Adrenal gland (tissue), 5 donors: ENCODE measurements at regions not wholly inside any gene's neighbourhood (a gene's known extent, or its start where the extent isn't known, plus 50 kb on each side); places are given as distances from the start of the nearest gene placed in this dataset.

Experiments
- POLR2A ChIP-seq, 2 donors: fragments of 450-650 bp; IDR thresholded peaks; one replicate each; pipeline ENCODE4 v1.6.1; 2017; ENCODE audit warnings: antibody characterized with exemption in 2 of 2, mild to moderate bottlenecking in 2 of 2, moderate library complexity in 1 of 2
- TF ChIP-seq, protein P1 (sequence below), 6 experiments: fragments of 450-650 bp in 4 of 6; fragments of 200-600 bp in 2 of 6; sonication (generic) in 1 of 6; IDR thresholded peaks; 1 replicate in 5 of 6; 2 replicates in 1 of 6; pipeline versions ENCODE4 v1.5.1 to v1.8.0; 2016 to 2021; ENCODE audit warnings: antibody characterized with exemption in 6 of 6, mild to moderate bottlenecking in 2 of 6, moderate library complexity in 1 of 6
- donor health status: DM: no; HTN: no; CAD: no.

DNA sequence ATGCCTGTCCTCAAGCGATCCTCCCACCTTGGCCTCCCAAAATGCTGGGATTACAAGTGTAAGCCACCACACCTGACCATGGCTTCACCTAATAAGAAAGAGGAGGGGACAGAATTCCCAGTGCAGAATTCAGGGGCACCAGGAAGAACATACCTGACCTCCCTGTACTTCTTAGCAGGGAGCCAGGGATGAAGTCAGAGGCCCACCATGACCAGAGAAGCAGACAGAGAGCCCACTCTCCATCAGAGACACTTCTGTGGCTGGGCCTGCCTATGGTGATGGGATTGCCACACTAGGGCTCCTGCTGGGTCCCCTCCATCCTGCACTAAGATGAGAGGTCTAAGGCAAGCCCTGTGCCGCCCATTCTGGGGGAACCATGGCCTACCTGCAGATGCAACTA, 157.4 kb upstream of the LYZL2 start:
- TF ChIP-seq POLR2A (IDR thresholded peaks at IDR 0.05) = no peak
- TF ChIP-seq, protein P1, sequence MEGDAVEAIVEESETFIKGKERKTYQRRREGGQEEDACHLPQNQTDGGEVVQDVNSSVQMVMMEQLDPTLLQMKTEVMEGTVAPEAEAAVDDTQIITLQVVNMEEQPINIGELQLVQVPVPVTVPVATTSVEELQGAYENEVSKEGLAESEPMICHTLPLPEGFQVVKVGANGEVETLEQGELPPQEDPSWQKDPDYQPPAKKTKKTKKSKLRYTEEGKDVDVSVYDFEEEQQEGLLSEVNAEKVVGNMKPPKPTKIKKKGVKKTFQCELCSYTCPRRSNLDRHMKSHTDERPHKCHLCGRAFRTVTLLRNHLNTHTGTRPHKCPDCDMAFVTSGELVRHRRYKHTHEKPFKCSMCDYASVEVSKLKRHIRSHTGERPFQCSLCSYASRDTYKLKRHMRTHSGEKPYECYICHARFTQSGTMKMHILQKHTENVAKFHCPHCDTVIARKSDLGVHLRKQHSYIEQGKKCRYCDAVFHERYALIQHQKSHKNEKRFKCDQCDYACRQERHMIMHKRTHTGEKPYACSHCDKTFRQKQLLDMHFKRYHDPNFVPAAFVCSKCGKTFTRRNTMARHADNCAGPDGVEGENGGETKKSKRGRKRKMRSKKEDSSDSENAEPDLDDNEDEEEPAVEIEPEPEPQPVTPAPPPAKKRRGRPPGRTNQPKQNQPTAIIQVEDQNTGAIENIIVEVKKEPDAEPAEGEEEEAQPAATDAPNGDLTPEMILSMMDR (IDR thresholded peaks at IDR 0.05) = no peak
